A673 (cell line): ENCODE measurements at regions not wholly inside any gene's neighbourhood (a gene's known extent, or its start where the extent isn't known, plus 50 kb on each side); places are given as distances from the start of the nearest gene placed in this dataset.

Experiments used
- CTCF ChIP-seq: fragments of 300-800, 200-600 bp; sonication (generic); conservative IDR thresholded peaks from 2 replicates; pipeline ENCODE4 v1.5.1; 2017; ENCODE audit warnings: low read depth, mild to moderate bottlenecking, antibody characterized with exemption, low read length, moderate library complexity, mixed read lengths
- EZH2 ChIP-seq: fragments of 200-600 bp; sonication (generic); IDR thresholded peaks from 2 replicates; pipeline ENCODE4 v1.6.1; 2017; ENCODE audit warnings: borderline replicate concordance, low read depth, mild to moderate bottlenecking, mixed read lengths, antibody characterized with exemption, low read length; ENCODE audit not compliant: poor library complexity, severe bottlenecking

DNA sequence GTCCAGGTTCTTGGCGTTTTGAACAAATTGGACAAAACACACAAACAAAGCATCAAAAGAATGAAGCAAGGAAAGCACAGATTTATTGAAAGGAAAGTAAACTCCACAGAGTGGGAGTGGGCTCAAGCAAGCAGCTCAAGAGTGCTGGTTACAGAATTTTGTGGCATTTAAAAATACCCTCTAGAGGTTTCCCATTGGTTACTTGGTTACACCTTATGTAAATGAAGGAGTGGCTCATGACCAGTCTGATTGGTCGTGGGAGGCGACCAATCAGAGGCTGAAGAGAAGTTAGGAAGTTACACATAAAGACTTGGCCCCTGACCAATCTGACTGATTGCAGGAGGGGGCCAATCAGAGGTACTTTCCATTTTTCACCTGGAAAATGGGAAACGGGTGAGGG lies 1373.8 kb upstream of the GOT2 start:
- no peak for TF ChIP-seq CTCF
- no peak for TF ChIP-seq EZH2
